ENCODE measurements at regions not wholly inside any gene's neighbourhood (a gene's known extent, or its start where the extent isn't known, plus 50 kb on each side); places are given as distances from the start of the nearest gene placed in this dataset.

DNA sequence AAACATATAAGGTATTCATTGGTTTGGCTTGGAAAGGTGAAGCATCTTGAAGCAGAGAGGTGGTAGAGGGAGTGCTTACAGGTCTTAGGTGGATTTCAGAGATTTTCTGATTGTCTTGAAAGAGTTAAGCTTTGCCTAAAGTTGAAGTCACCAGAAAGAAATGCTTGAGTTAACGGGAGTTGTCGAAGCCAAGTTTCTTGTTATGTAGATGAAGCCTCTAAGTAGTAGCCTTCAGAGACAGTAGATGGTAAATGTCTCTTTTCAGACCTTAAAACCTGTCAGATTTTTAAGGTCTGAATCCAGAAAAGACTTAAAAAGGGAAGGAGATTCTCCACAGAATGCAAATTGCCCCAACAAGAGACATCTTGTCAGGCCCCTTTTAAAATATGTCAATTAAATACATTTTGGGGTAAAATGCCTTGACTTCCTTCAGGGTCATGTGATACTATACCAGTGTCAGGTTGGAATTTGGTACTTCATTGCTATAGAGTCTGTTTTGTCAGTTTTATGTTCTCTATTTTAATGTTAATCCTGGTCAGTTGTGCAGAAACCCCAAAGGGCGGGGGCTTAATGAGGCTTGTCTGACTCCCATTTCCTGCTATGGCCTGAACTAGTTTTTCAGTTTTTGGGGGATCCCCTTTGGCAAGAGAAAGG, 81.0 kb downstream of the PCDH18 start:
- no peak overlapping the region for H3K4me3 ChIP-seq (replicated peaks in 1 of 2; ENCODE audit: low read depth in 2 of 2, low read length in 2 of 2)
- DNase-seq (ENCODE audit: low read depth in 2 of 2) = peak in 1 of 2 donors; percentile 5
- TF ChIP-seq, protein P1, sequence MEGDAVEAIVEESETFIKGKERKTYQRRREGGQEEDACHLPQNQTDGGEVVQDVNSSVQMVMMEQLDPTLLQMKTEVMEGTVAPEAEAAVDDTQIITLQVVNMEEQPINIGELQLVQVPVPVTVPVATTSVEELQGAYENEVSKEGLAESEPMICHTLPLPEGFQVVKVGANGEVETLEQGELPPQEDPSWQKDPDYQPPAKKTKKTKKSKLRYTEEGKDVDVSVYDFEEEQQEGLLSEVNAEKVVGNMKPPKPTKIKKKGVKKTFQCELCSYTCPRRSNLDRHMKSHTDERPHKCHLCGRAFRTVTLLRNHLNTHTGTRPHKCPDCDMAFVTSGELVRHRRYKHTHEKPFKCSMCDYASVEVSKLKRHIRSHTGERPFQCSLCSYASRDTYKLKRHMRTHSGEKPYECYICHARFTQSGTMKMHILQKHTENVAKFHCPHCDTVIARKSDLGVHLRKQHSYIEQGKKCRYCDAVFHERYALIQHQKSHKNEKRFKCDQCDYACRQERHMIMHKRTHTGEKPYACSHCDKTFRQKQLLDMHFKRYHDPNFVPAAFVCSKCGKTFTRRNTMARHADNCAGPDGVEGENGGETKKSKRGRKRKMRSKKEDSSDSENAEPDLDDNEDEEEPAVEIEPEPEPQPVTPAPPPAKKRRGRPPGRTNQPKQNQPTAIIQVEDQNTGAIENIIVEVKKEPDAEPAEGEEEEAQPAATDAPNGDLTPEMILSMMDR (IDR thresholded peaks at IDR 0.05; ENCODE audit: low read depth, low read length) = no peak

DNA sequence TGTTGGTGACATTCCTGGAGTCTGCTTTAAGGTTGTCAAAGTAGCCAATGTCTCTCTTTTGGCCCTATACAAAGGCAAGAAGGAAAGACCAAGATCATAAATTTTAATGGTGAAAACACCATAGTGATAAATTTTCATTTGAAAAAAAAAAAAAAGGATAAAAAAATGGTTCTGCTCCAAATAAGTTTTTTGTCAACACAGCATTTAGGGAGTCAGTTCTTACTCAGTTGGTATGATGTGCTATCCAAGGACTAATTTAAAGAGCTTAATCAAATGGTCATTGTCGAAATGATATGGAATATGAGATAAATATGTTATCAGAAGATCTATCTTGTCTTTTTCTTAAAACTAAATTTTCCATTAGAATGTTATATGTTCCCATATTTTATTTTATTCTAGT, 83.9 kb downstream of the PCDH18 start:
- no peak for DNase-seq (ENCODE audit: low read depth in 2 of 2)
- TF ChIP-seq, protein P1 (IDR thresholded peaks at IDR 0.05; ENCODE audit: low read depth, low read length) = no peak
- H3K4me3 ChIP-seq (replicated peaks in 1 of 2; ENCODE audit: low read depth in 2 of 2, low read length in 2 of 2) = no peak overlapping the region

DNA sequence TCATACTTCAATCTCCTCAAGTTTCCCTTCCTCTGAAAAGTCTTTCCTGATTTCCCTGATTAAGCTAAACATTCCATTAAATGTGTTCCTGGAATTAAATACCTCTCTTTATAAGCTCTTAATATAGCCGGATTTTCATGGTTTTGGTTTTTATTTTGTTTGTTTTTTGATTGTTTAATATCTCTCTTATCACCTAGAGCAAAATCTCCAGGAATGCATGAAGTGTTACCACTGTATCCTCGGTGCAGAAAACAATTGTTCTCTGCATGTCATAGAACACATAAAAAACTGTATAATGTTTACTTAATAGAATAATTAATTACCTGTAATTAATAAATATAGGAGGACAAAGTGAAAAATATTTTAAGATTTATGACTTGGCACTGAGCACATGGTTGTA, 86.2 kb downstream of the PCDH18 start:
- H3K4me3 ChIP-seq (replicated peaks in 1 of 2; ENCODE audit: low read depth in 2 of 2, low read length in 2 of 2) = no peak overlapping the region
- DNase-seq (ENCODE audit: low read depth in 2 of 2) = no peak
- TF ChIP-seq, protein P1 (IDR thresholded peaks at IDR 0.05; ENCODE audit: low read depth, low read length) = no peak

DNA sequence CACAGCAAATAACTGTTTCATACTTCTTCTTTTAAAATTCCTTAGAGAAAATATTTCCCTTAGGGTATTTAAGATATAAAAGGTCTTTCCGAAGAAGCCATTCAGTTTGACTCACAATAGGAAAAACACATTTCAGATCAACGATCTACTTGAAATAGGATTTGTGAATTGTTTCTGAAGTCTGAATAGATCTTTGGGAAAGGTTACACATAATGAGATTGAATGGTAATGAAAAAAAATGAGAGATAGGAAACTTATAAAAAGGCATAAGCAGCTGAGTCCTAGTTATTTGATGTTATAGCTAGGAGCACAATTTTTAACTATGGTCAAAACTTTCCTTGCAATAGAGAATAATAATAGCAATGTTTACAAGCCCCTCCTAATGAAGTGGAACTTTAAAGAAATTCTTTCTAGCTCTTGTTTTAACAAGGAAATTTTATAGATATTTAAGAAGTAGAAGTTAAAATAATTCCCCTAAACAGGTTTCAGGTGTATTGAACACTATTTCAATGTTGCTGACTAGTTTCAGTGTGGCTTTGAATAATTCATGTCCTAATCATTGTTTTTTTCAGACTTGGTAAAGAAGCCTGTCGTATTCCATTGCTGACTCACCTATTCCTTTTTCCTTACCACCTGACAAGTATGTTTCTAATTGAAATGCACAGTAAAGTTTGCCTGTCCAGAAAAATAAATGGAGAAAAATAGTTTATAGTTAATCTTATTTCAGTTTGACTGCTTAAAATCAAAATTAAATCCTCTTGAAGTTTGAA, 89.1 kb downstream of the PCDH18 start:
- no peak for DNase-seq (ENCODE audit: low read depth in 2 of 2)
- TF ChIP-seq, protein P1 (IDR thresholded peaks at IDR 0.05; ENCODE audit: low read depth, low read length) = no peak
- no peak overlapping the region for H3K4me3 ChIP-seq (replicated peaks in 1 of 2; ENCODE audit: low read depth in 2 of 2, low read length in 2 of 2)

DNA sequence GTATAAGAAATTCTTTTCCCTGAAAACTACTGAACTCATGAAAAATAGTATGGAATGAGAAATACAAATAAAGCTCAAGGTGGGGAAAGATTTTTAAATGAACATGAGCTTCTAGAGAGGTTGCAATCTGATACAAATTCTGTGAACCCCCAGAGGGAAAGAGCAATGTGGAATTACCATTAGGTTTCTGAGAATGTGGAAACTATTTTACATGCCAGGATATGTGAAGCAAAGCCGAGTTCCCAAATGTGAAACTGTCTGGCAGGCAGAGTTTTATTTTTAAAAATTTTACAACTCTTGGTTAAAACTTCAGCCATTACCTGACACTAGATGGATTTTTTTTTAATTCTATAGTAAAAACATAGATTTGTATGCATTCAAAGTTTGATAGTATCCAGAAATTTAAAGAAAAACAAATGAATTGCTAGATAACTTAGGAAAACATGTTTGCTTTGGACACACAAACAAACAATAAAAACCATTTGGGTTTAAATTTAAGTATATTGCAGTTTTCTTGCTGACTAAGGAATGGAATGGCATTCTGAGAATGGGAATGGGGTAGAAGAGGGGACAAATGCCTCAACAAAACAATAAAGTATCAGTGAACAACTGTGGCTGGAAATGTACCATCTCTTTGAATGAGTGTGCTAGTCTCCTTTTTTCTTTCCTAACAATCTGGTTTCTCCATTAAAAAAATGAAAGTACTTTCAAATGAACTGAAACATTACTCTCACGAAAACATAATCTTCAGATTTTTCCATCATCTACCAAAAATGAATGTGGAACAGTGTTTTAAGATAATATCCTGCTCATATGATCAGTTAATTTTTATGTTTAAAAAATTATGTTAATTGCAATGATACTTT, 99.6 kb downstream of the PCDH18 start:
- H3K4me3 ChIP-seq (replicated peaks in 1 of 2; ENCODE audit: low read depth in 2 of 2, low read length in 2 of 2) = no peak overlapping the region
- TF ChIP-seq, protein P1 (IDR thresholded peaks at IDR 0.05; ENCODE audit: low read depth, low read length) = no peak
- peak; percentile 10 to 22 for DNase-seq (ENCODE audit: low read depth in 2 of 2)

DNA sequence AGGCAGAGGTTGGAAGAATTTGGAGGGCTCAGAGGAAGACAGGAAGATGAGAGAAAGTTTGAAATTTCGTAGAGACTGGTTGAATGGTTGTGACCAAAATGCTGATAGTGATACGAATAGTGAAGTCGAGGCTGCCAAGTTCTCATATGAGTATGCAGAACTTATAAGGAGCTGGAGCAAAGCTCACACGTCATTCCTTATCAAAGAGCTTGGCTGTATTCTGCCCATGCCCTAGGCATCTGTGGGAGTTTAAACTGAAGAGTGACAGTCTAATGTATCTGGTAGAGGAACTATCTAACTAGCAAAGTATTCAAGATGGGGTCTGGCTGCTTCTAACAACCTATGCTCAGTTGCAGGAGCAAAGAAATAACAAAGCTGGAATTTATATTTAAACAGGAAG, 102.1 kb downstream of the PCDH18 start:
- TF ChIP-seq, protein P1 (IDR thresholded peaks at IDR 0.05; ENCODE audit: low read depth, low read length) = no peak
- peak in 1 of 2 donors; percentile 36 for DNase-seq (ENCODE audit: low read depth in 2 of 2)
- no peak overlapping the region for H3K4me3 ChIP-seq (replicated peaks in 1 of 2; ENCODE audit: low read depth in 2 of 2, low read length in 2 of 2)

Measured in cardiac fibroblast (primary cell).